Stimulated activated effector memory CD8-positive, alpha-beta T cell treated with anti-CD3 and anti-CD28 coated beads, Interleukin-12 subunit alpha, Interleukin-12 subunit beta, amount 100 ng/mL, for 72 hours (primary cell): ENCODE measurements at regions not wholly inside any gene's neighbourhood (a gene's known extent, or its start where the extent isn't known, plus 50 kb on each side); places are given as distances from the start of the nearest gene placed in this dataset.
"Not testable (repeated sequence)": the region's sequence is repeated elsewhere in the genome, so short reads cannot be mapped to it uniquely, and the experiment has no call there.

ENCODE experiments used
- ATAC-seq: fragments of 150-1000 bp; cut with Tn5 transposase; 2 replicates; pipeline ENCODE4 v1.10.0; 2021
- DNase-seq, 2 donors: peaks; one replicate each; pipeline ENCODE4 v3.0.0; 2021 to 2022; ENCODE audit warnings: low spot score in 2 of 2
- H3K27ac Mint-ChIP-seq: one replicate; pipeline ENCODE4 v1.8.0; 2022; ENCODE audit warnings: mild to moderate bottlenecking, mixed read lengths
- H3K36me3 Mint-ChIP-seq: one replicate; pipeline ENCODE4 v1.8.0; 2022; ENCODE audit warnings: mild to moderate bottlenecking, mixed read lengths
- H3K4me1 Mint-ChIP-seq: one replicate; pipeline ENCODE4 v1.8.0; 2022; ENCODE audit warnings: mixed read lengths
- H3K4me3 Mint-ChIP-seq: one replicate; pipeline ENCODE4 v1.8.0; 2022; ENCODE audit warnings: mild to moderate bottlenecking, mixed read lengths
- H3K9me3 Mint-ChIP-seq: one replicate; pipeline ENCODE4 v1.8.0; 2022; ENCODE audit warnings: mixed read lengths

DNA sequence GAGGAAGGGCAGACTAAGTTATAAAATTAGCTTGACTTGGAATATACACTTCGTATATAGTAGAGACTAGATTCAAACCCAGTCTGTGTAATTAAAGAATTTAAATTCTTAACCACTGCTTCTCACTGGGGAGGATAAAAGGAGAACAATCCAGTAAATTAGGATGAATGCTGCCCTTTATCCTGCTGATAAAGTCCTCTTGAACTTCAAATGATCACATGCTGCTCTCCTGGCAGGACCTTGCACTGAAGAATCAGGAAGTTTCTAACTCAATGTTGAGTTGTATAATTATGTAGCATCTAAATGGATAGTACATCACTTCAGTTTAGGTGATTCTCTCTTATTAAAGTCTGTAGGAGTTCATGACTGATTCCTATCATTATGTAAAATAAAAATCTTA, 1179.7 kb downstream of the DSC3 start:
- no peaks in the 10 kb centered on the region for H3K36me3 Mint-ChIP-seq
- H3K27ac Mint-ChIP-seq, result no peak overlapping the region
- ATAC-seq (no peak), DNase-seq (no peak)
- H3K4me3 Mint-ChIP-seq, result no peak overlapping the region
- no peaks in the 10 kb centered on the region for H3K4me1 Mint-ChIP-seq
- H3K9me3 Mint-ChIP-seq, result peaks cover 14% of the 10 kb centered on the region

DNA sequence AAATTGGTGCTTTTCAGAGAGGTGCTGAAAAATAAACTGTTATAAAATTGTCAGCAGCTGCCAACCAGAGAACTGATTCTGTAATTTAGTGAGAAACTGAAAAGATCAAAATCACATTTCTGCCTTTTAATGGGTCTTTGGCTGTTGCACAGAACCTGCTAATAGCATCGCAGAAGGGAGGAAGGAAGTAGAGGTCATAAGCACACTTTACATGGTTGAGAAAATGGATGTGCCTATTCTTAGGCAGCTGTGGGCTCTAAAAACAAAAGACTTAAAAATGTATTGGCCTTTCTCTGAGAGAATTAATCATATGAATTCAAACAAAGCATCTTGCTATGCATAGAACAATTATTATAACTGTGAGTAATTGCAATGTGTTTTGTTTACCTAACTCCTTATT, 1186.9 kb downstream of the DSC3 start:
- H3K4me3 Mint-ChIP-seq, result no peak overlapping the region
- no peak for ATAC-seq
- no peak overlapping the region for H3K27ac Mint-ChIP-seq
- no peaks in the 10 kb centered on the region for H3K4me1 Mint-ChIP-seq
- peaks cover 29% of the 10 kb centered on the region for H3K9me3 Mint-ChIP-seq
- no peaks in the 10 kb centered on the region for H3K36me3 Mint-ChIP-seq
- DNase-seq, result no peak

DNA sequence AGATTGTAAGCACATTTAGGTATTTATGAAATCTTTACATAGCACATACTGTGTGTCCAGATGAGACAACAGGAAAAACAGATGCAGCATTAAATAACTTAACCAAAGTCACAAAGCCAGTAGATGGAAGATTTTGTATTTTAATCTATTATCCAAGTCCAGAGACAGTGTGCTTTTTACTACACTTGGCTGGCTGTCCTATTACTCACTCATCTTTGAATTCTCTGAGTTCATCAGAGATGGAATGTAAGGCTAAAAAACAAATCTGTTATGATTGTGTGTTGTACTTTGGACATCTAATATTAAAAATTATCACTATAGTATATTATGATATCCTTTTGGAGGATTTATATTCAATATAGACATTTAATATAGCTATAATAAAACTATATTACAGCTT, 1189.4 kb downstream of the DSC3 start:
- Mint-ChIP-seq H3K36me3 (no peaks in the 10 kb centered on the region), H3K4me3 (no peak overlapping the region), H3K4me1 (no peaks in the 10 kb centered on the region), H3K27ac (no peak overlapping the region), H3K9me3 (peaks cover 25% of the 10 kb centered on the region)
- no peak for DNase-seq
- no peak for ATAC-seq

DNA sequence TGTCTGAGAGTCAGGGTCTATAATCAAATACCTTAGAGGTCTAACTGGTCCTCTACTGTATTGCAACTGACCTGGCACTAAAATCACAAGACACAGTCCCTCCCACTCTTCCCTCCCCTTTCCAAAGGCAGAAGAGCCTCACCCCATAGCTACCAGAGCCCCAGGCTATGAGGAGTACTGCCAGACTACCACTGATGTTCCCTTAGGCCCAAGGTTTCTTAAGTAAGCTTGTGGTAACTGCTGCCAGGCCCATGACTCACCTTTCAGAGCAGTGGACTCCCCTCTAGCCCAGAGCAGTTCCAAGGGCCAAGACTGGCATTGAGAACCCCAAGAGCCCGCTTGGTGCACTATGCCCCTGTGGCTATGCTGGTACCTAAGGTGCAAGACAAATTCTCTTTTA, 1193.4 kb downstream of the DSC3 start:
- no peak for ATAC-seq
- H3K4me1 Mint-ChIP-seq, result no peaks in the 10 kb centered on the region
- H3K27ac Mint-ChIP-seq, result no peak overlapping the region
- H3K9me3 Mint-ChIP-seq, result peaks cover 24% of the 10 kb centered on the region
- DNase-seq, result no peak
- H3K4me3 Mint-ChIP-seq, result no peak overlapping the region
- no peaks in the 10 kb centered on the region for H3K36me3 Mint-ChIP-seq

DNA sequence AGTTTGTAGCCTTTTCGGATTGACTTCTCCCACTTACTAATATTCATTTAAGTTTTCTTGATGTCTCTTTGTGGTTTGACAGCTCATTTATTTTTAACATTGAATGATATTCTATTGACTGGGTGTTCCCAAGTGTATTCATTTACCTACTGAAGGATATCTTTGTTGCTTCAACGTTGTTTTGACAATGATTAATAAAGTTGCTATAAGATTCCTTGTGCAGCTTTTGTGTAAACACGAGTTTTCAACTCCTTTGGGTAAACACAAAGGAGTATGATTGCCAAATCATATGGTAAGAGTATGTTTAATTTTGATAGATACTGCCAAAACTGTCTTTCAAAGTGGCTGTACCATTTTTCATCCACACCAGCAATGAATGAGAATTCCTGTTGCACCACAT, 1200.9 kb downstream of the DSC3 start:
- DNase-seq (no peak), ATAC-seq (no peak)
- Mint-ChIP-seq H3K36me3 (no peaks in the 10 kb centered on the region), H3K4me1 (no peaks in the 10 kb centered on the region), H3K27ac (no peak overlapping the region), H3K9me3 (peaks cover 10% of the 10 kb centered on the region), H3K4me3 (no peak overlapping the region)

DNA sequence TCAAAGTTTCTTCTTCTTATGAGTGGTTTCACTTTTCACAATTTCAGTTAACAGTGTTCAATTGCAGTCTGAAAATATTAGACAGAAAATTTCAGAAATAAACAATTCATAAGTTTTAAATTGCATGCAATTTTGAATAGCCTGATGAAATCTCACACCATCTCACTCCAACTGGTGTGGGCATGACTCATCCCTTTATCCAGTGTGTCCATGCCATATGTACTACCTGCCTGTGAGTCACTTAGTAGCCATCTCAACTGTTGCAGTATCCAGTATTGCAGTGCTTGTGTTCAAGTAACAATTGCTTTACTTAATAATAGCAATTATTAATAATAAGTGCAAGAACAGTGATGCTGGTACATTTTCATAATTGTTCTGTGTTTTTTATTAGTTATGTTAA, 1202.5 kb downstream of the DSC3 start:
- no peak for DNase-seq
- H3K9me3 Mint-ChIP-seq, result peaks cover 9% of the 10 kb centered on the region

DNA sequence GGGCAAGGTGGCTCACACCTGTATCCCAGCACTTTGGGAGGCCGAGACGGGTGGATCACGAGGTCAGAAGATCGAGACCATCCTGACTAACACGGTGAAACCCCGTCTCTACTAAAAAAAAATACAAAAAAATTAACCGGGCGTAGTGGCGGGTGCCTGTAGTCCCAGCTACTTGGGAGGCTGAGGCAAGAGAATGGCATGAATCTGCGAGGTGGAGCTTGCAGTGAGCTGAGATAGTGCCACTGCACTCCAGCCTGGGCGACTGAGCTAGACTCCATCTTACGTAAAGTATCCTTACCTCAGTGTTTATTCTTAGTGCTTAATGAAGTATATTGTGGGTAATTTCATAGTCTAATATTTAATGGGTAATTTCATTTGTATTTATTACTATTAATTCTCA, 1203.6 kb downstream of the DSC3 start:
- peaks cover 12% of the 10 kb centered on the region for H3K9me3 Mint-ChIP-seq
- not testable (repeated sequence) for H3K36me3 Mint-ChIP-seq, ATAC-seq

More for the DNA sequence above, 1202.5 kb downstream of the DSC3 start:
- Mint-ChIP-seq H3K4me1 (no peaks in the 10 kb centered on the region), H3K36me3 (no peaks in the 10 kb centered on the region), H3K4me3 (no peak overlapping the region), H3K27ac (no peak overlapping the region)
- no peak for ATAC-seq

DNA sequence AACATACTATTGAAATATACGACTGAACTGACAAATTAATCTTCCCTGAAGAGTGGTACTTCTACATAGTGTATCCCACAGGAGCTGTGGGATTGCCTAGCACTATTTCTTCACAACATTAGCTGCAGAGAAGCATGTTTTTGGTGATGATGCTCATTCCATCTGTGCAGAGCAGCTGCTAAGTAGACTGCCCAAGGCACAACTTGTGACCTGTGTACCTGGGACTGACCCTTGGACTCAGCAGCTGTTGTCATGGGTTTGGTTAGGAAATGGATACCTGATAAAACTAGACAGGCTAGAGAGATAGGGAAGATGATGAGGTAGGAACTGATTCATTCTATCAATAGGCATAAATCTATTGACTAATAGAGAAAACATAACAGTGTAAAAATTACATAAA, 1204.0 kb downstream of the DSC3 start:
- DNase-seq (no peak), ATAC-seq (no peak)
- Mint-ChIP-seq H3K9me3 (peaks cover 12% of the 10 kb centered on the region), H3K27ac (no peak overlapping the region), H3K4me1 (no peaks in the 10 kb centered on the region), H3K4me3 (no peak overlapping the region), H3K36me3 (no peaks in the 10 kb centered on the region)

More for the DNA sequence above, 1203.6 kb downstream of the DSC3 start:
- not testable (repeated sequence) for H3K4me3 Mint-ChIP-seq, H3K27ac Mint-ChIP-seq, DNase-seq, H3K4me1 Mint-ChIP-seq

DNA sequence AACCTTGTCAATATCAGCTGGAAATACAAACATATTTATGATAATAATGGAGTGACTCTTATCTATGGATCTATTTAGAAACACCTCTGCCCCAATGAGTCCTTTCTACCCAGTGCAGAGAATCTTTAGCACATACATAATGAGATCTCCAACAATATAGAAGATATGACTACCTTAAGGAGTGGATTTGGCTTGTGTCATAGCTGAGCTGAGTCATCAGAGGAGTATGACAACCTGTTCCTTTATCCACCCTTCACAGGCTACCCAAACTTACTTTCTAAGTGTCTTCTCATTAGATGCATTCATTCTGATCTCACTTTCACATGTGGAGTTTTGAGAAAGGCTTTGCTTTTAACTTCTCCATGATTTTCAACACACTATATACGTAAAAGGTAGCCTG, 1218.9 kb downstream of the DSC3 start:
- Mint-ChIP-seq H3K9me3 (peaks cover 32% of the 10 kb centered on the region), H3K4me3 (no peak overlapping the region), H3K4me1 (no peaks in the 10 kb centered on the region), H3K27ac (no peak overlapping the region), H3K36me3 (no peaks in the 10 kb centered on the region)
- ATAC-seq (no peak), DNase-seq (no peak)

DNA sequence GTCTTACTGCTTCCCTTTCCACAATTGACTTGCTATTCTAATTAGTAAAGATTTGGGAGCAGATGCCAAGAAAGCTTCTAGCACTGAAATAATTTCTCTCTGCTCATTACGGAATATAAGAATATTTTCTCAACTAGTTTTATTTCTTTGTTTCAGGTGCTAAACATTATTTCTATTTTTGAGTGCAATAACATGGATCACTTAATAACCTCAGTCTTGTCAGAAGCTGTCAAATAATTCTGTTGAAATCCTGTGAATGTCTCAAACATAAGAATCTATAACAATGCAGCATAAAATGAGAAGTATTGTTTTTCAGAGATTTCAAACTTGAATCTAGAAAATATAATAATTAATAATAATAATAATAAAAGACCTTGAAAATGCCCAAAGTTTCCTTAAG, 1221.0 kb downstream of the DSC3 start:
- no peak for ATAC-seq
- H3K4me3 Mint-ChIP-seq, result no peak overlapping the region

DNA sequence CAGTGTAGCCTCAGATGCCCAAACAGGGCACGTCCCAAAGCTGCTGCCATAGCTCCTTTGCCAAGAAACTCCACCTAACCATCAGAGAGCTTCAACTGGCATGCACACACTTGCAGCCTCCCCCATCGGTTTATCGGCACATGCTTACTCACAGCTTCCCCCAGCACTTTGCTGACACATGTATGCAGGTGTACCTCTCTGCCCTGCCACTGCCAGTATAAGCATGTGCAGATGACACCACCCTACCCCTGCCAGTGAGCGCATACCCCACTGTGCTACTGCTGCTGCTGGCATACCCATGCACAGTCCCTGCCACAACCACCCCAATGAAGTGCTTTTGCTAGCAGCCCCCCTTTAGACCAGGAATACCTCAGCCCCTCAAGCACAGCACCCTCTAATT, 1231.0 kb downstream of the DSC3 start:
- H3K9me3 Mint-ChIP-seq, result peaks cover 20% of the 10 kb centered on the region
- H3K36me3 Mint-ChIP-seq, result no peaks in the 10 kb centered on the region
- ATAC-seq (no peak), DNase-seq (no peak)
- H3K27ac Mint-ChIP-seq, result no peak overlapping the region
- no peak overlapping the region for H3K4me3 Mint-ChIP-seq
- no peaks in the 10 kb centered on the region for H3K4me1 Mint-ChIP-seq

More for the DNA sequence above, 1221.0 kb downstream of the DSC3 start:
- DNase-seq, result no peak
- Mint-ChIP-seq H3K27ac (no peak overlapping the region), H3K9me3 (peaks cover 32% of the 10 kb centered on the region), H3K36me3 (no peaks in the 10 kb centered on the region), H3K4me1 (no peaks in the 10 kb centered on the region)

DNA sequence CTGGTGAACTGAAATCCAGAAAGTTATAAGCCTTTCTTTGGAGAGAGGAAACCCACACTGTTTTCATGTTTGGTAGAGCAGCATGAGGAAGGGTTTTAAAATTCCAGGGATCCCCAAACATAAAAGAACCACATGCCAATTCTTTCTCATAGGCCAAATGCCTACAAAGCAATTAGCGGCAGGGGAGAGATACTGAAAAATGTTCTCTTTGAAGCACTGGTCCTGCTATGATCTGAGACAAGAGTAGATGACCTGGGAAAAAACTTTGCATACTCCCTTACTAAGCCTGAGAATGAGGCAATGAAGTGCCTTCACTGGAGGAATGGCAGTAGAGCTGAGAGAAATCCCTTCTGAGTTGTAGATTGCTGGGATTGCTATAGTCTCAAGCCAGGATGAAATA, 1261.7 kb downstream of the DSC3 start:
- ATAC-seq (no peak), DNase-seq (no peak)
- no peaks in the 10 kb centered on the region for H3K36me3 Mint-ChIP-seq
- no peak overlapping the region for H3K27ac Mint-ChIP-seq
- no peaks in the 10 kb centered on the region for H3K4me1 Mint-ChIP-seq
- no peak overlapping the region for H3K4me3 Mint-ChIP-seq
- H3K9me3 Mint-ChIP-seq, result peaks cover 11% of the 10 kb centered on the region

DNA sequence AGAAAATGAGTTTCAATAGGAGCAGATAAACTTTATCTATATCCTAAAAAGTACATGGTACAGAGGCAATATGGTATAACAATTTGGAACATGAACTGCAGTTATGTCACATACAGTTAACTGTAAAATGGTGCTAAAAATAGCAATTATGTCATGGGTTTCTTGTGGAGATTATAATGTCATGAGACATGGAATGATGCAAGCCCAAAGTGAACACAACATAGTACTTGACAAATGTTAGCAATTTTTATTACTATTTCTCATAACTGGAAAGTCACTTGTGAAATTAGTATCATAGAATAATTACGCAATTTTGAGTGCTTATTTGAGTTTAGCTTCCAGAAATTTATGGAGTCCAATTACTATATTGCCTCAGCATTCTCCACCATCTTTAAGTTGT, 1263.4 kb downstream of the DSC3 start:
- no peak overlapping the region for H3K4me3 Mint-ChIP-seq
- DNase-seq (no peak), ATAC-seq (no peak)
- H3K9me3 Mint-ChIP-seq, result peaks cover 11% of the 10 kb centered on the region
- H3K36me3 Mint-ChIP-seq, result no peaks in the 10 kb centered on the region
- H3K27ac Mint-ChIP-seq, result no peak overlapping the region
- H3K4me1 Mint-ChIP-seq, result no peaks in the 10 kb centered on the region

DNA sequence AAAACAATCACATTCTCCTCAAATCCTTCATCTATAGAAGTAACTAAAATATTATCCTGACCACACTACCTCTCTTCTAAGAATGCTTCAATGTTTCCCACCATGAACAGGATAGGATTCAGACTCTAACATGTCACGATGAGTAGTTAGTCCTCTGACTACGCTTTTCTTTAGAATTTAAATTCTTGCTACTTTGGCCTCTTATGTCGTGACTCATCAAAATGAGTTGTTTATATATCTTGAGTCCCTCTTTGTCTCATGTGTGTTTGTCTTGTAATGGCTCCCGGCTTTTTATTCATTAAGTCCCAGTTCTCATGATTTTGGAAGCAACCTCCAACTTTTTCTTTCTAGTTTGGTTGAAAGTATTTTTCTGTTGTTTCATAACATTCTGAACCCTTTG, 1289.2 kb downstream of the DSC3 start:
- Mint-ChIP-seq H3K36me3 (no peaks in the 10 kb centered on the region), H3K4me3 (no peak overlapping the region), H3K27ac (no peak overlapping the region), H3K9me3 (peaks cover 24% of the 10 kb centered on the region), H3K4me1 (no peaks in the 10 kb centered on the region)
- ATAC-seq, result no peak
- DNase-seq, result no peak

DNA sequence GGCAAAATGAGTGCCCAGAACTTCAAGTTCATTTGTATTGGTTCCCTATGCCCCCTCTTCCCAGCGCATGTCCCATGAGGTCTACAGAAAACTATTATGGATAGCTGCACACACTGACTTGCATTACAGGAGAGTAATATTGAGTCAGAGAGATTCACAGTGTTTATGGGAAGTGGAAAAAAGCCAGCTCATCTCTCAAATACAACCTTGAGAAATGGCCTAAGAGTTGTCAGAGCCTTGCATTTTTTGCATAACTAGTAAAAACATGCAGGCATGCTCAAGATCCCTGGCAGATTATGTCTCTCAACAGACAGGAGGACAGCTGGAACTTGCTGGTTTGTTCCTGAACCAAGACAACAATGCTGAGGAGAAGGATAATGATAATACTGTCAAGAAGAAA, 1292.8 kb downstream of the DSC3 start:
- no peak for DNase-seq
- Mint-ChIP-seq H3K27ac (no peak overlapping the region), H3K9me3 (peaks cover 30% of the 10 kb centered on the region), H3K4me1 (no peaks in the 10 kb centered on the region), H3K4me3 (no peak overlapping the region), H3K36me3 (no peaks in the 10 kb centered on the region)
- no peak for ATAC-seq

DNA sequence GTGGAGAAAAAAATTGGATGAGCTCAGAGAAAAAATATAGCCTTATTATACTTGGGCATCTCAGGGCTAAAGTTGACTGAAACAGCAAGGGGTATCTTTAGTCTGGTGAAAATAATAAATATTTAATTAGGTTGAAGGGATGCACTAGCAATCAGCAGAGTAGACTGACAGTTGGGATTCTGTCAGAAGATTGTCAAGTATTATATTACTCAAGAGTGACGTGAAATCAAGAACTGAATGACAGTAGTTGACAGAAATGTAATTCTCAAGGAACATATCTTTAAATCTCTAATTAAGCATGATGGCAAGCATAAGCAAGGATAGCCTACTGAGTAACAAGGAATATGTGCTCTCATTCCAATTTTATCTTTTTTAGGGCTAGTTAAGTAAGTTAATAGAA, 1301.1 kb downstream of the DSC3 start:
- DNase-seq (no peak), ATAC-seq (no peak)
- Mint-ChIP-seq H3K9me3 (peaks cover 22% of the 10 kb centered on the region), H3K4me1 (no peaks in the 10 kb centered on the region), H3K36me3 (no peaks in the 10 kb centered on the region), H3K27ac (no peak overlapping the region), H3K4me3 (no peak overlapping the region)

DNA sequence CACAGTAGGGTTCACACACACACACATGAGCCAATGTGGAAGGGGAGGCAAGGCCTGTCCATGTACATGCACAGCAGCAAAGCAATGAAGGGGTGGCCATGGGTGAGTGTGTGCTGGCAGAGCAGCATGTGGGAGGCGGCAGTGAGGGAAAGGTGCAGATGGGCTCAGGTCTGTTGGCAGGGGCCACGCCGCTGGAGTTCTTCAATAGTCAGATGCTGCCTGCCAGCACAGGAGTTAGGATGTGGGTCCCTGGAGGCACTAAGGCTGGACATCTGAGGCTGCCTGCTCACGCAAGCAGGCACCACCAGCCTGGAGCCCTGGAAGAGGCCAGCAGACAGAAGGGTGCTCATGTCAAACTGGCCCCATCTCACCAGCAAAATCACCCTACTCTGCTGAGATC, 1304.9 kb downstream of the DSC3 start:
- no peak for ATAC-seq
- no peaks in the 10 kb centered on the region for H3K36me3 Mint-ChIP-seq
- peaks cover 11% of the 10 kb centered on the region for H3K9me3 Mint-ChIP-seq
- no peak overlapping the region for H3K4me3 Mint-ChIP-seq
- H3K27ac Mint-ChIP-seq, result no peak overlapping the region
- no peaks in the 10 kb centered on the region for H3K4me1 Mint-ChIP-seq
- DNase-seq, result no peak
